LoVo (cell line): ENCODE measurements at regions not wholly inside any gene's neighbourhood (a gene's known extent, or its start where the extent isn't known, plus 50 kb on each side); places are given as distances from the start of the nearest gene placed in this dataset.
"Not testable (repeated sequence)": the region's sequence is repeated elsewhere in the genome, so short reads cannot be mapped to it uniquely, and the experiment has no call there.

ENCODE experiments used
- DNase-seq: peaks from one replicate; pipeline ENCODE4 v3.0.0-alpha.2; 2016; ENCODE audit warnings: low spot score

- DNase-seq, result not testable (repeated sequence)
Observed at GRCh38 chr16:29234536-29235275, 171.8 kb downstream of the NPIPB11 start.

- DNase-seq, result not testable (repeated sequence)
Observed at GRCh38 chr16:29233705-29234404, 172.7 kb downstream of the NPIPB11 start.

- DNase-seq, result no peak
Observed at GRCh38 chr16:29232811-29233704, 173.5 kb downstream of the NPIPB11 start.

GRCh38 chr16:29232160-29232705 lies 174.3 kb downstream of the NPIPB11 start:
- not testable (repeated sequence) for DNase-seq

- no peak for DNase-seq
Observed at GRCh38 chr16:29231244-29231643, 175.3 kb downstream of the NPIPB11 start.

- no peak for DNase-seq
Observed at GRCh38 chr16:29230671-29231096, 175.8 kb downstream of the NPIPB11 start.

GRCh38 chr16:29230006-29230668 lies 176.4 kb downstream of the NPIPB11 start:
- DNase-seq, result not testable (repeated sequence)

GRCh38 chr16:29229616-29230005 lies 176.9 kb downstream of the NPIPB11 start:
- DNase-seq, result not testable (repeated sequence)

GRCh38 chr16:29228664-29229611 lies 177.6 kb downstream of the NPIPB11 start:
- not testable (repeated sequence) for DNase-seq

- peak; percentile 45 for DNase-seq
Observed at GRCh38 chr16:29227751-29228663, 178.5 kb downstream of the NPIPB11 start.

- no peak for DNase-seq
Observed at GRCh38 chr16:29226782-29227181, 179.7 kb downstream of the NPIPB11 start.

- not testable (repeated sequence) for DNase-seq
Observed at GRCh38 chr16:29224675-29225074, 181.8 kb downstream of the NPIPB11 start.

- not testable (repeated sequence) for DNase-seq
Observed at GRCh38 chr16:29222615-29223014, 183.9 kb downstream of the NPIPB11 start.

GRCh38 chr16:29222008-29222407 lies 184.5 kb downstream of the NPIPB11 start:
- not testable (repeated sequence) for DNase-seq

- DNase-seq, result not testable (repeated sequence)
Observed at GRCh38 chr16:29221281-29221955, 185.1 kb downstream of the NPIPB11 start.

- DNase-seq, result not testable (repeated sequence)
Observed at GRCh38 chr16:29220647-29221191, 185.8 kb downstream of the NPIPB11 start.

- not testable (repeated sequence) for DNase-seq
Observed at GRCh38 chr16:29219966-29220646, 186.4 kb downstream of the NPIPB11 start.

- DNase-seq, result not testable (repeated sequence)
Observed at GRCh38 chr16:29219562-29219961, 186.9 kb downstream of the NPIPB11 start.
